SK-N-MC (cell line): ENCODE measurements at regions not wholly inside any gene's neighbourhood (a gene's known extent, or its start where the extent isn't known, plus 50 kb on each side); places are given as distances from the start of the nearest gene placed in this dataset.

Source experiments
- EZH2 ChIP-seq: fragments of 200-600 bp; sonication (generic); IDR thresholded peaks from one replicate; pipeline ENCODE4 v1.6.1; 2017; ENCODE audit warnings: antibody characterized with exemption
- POLR2AphosphoS5 ChIP-seq: IDR thresholded peaks from 2 replicates; pipeline ENCODE4 v1.6.1; 2012; ENCODE audit warnings: mild to moderate bottlenecking, low read depth, low read length, borderline replicate concordance

GRCh38 chr9:36765077-36765390, 192.3 kb downstream of the MELK start:
- no peak for TF ChIP-seq EZH2
- no peak for TF ChIP-seq POLR2AphosphoS5
